Activated CD4-positive, alpha-beta T cell treated with anti-CD3 and anti-CD28 coated beads, Interleukin-2, amount 10 ng/mL, durations not matched to agents 7 days and 5 days (primary cell): ENCODE measurements at regions not wholly inside any gene's neighbourhood (a gene's known extent, or its start where the extent isn't known, plus 50 kb on each side); places are given as distances from the start of the nearest gene placed in this dataset.

Experiments
- CTCF ChIA-PET: fragments of 350-600 bp; sonication (Branson Sonifier 250); formaldehyde crosslinking; loops from one replicate; lab custom pipeline; 2021; ENCODE audit warnings: antibody characterized with exemption; lab: Charles Lee
- POLR2A ChIA-PET: fragments of 350-600 bp; sonication (Branson Sonifier 250); formaldehyde crosslinking; loops from one replicate; lab custom pipeline; 2021; ENCODE audit warnings: antibody characterized with exemption; lab: Charles Lee
- DNase-seq: peaks from one replicate; pipeline ENCODE4 v3.0.0-alpha.2; 2020
- H3K27ac Mint-ChIP-seq: one replicate; pipeline ENCODE4 v1.8.0; 2021; ENCODE audit warnings: mild to moderate bottlenecking, moderate library complexity, mixed read lengths
- H3K27me3 Mint-ChIP-seq: one replicate; pipeline ENCODE4 v1.8.0; 2021; ENCODE audit warnings: mixed read lengths
- H3K36me3 Mint-ChIP-seq: one replicate; pipeline ENCODE4 v1.8.0; 2021; ENCODE audit warnings: low read depth, mixed read lengths
- H3K4me1 Mint-ChIP-seq: one replicate; pipeline ENCODE4 v1.8.0; 2021; ENCODE audit warnings: mixed read lengths
- H3K4me3 Mint-ChIP-seq: one replicate; pipeline ENCODE4 v1.8.0; 2021; ENCODE audit warnings: mild to moderate bottlenecking, moderate library complexity, mixed read lengths
- H3K9me3 Mint-ChIP-seq: one replicate; pipeline ENCODE4 v1.8.0; 2021; ENCODE audit warnings: mixed read lengths

DNA sequence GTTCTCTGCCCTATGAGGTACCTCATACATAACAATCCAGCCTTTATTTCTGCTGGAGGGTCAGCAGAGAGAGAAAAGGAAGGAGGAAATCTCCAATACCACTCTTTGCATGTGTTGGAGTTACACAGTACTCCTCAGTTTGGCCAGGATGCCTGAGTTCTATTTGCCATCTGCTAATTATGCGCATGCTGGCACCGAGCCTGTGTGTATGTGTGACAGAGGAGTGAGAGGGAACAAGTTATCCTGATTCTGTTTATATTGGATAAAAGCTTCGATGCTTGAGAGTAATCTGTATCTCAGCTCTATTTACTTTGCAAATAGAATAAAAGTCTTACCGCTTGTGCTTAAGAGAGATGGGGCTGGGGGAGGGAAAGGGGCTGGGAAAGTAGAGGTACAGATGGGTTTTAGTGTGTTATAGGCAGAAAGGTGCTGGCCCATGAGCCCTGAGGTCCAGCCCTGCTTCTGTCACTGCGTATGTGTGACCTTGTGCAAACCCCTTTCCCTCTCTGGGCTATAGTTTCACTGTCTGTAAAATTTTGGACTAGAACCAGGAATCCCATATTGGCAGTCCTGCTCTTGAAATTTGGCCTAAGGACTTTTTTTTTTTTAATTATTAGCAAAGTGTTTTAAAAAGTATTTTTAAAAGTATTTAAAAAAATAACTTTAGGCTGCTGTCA, 54.5 kb upstream of the PLXNA2 start:
- no peaks in the 10 kb centered on the region for H3K36me3 Mint-ChIP-seq
- H3K4me1 Mint-ChIP-seq: no peaks in the 10 kb centered on the region
- no peaks in the 10 kb centered on the region for H3K9me3 Mint-ChIP-seq
- no peak overlapping the region for H3K4me3 Mint-ChIP-seq
- CTCF ChIA-PET: no interaction called here
- POLR2A ChIA-PET: no interaction called here
- H3K27ac Mint-ChIP-seq: no peak overlapping the region
- peaks cover 10% of the 10 kb centered on the region for H3K27me3 Mint-ChIP-seq
- no peak for DNase-seq

- CTCF ChIA-PET: no interaction called here
- no peaks in the 10 kb centered on the region for H3K36me3 Mint-ChIP-seq
- H3K27ac Mint-ChIP-seq: no peak overlapping the region
- H3K27me3 Mint-ChIP-seq: peaks cover 9% of the 10 kb centered on the region
- POLR2A ChIA-PET: no interaction called here
- H3K4me3 Mint-ChIP-seq: no peak overlapping the region
- no peaks in the 10 kb centered on the region for H3K4me1 Mint-ChIP-seq
- no peaks in the 10 kb centered on the region for H3K9me3 Mint-ChIP-seq
- no peak for DNase-seq
These were observed 56.0 kb upstream of the PLXNA2 start for GRCh38 chr1:208300084-208300770.

GRCh38 chr1:208302699-208303238, 58.6 kb upstream of the PLXNA2 start:
- no peaks in the 10 kb centered on the region for H3K4me1 Mint-ChIP-seq
- no peaks in the 10 kb centered on the region for H3K9me3 Mint-ChIP-seq
- POLR2A ChIA-PET: no interaction called here
- CTCF ChIA-PET: no interaction called here
- H3K27ac Mint-ChIP-seq: no peak overlapping the region
- H3K36me3 Mint-ChIP-seq: no peaks in the 10 kb centered on the region
- peaks cover 7% of the 10 kb centered on the region for H3K27me3 Mint-ChIP-seq
- no peak for DNase-seq
- no peak overlapping the region for H3K4me3 Mint-ChIP-seq

DNA sequence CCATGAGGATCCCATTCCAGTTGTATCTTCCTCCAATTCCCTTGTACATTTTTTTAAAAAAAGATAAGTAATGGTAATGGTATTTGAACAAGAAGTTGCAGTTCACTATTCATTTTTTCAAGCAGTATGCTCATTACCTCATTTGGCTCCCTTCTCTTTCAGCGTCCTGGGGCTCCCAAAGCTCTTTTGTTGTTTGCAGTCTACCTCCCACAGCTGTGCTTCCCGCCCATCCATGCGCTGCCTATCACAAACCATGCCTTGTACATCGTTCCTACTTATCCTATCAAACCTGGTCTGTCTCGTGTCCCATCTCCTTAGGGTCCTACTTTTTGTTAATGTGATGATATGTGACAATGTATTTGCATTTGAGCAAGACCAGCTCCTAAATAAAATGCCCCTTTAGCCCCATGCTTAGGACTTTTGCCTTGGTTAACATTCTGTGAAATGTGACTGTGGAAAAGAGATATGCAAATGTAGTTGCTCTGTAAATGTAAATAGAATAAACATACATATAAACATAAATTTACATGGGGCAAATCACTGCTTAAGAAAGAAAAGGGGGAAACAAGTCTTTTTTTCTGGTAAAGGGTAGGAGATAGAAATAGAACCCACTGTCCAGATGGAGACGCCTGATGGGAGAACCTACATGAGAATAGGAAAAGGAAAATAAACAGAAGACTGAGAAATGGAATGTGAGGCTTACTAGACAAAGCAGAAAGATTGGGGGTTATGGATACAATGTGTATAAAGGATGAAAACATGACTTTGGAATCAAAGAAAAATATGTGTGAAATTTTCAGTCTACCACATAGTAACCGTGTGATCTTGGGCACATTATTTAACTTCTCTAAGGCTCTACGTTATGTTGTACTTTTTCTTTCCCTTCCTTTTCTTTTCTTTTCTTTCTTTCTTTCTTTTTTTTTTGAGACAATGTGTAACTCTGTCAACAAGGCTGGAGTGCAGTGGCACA, 59.8 kb upstream of the PLXNA2 start:
- Mint-ChIP-seq H3K4me3 (no peak overlapping the region), H3K27ac (no peak overlapping the region), H3K27me3 (peaks cover 5% of the 10 kb centered on the region), H3K36me3 (no peaks in the 10 kb centered on the region), H3K4me1 (no peaks in the 10 kb centered on the region), H3K9me3 (no peaks in the 10 kb centered on the region)
- ChIA-PET POLR2A (no interaction called here), CTCF (no interaction called here)
- DNase-seq: no peak

- DNase-seq: no peak
- no peaks in the 10 kb centered on the region for H3K36me3 Mint-ChIP-seq
- CTCF ChIA-PET: no interaction called here
- H3K4me3 Mint-ChIP-seq: no peak overlapping the region
- POLR2A ChIA-PET: no interaction called here
- H3K27ac Mint-ChIP-seq: no peak overlapping the region
- peaks cover 5% of the 10 kb centered on the region for H3K27me3 Mint-ChIP-seq
- H3K4me1 Mint-ChIP-seq: no peaks in the 10 kb centered on the region
- H3K9me3 Mint-ChIP-seq: no peaks in the 10 kb centered on the region
These were observed 64.0 kb upstream of the PLXNA2 start for GRCh38 chr1:208308221-208308620.

- no peaks in the 10 kb centered on the region for H3K9me3 Mint-ChIP-seq
- H3K36me3 Mint-ChIP-seq: no peaks in the 10 kb centered on the region
- H3K4me1 Mint-ChIP-seq: no peaks in the 10 kb centered on the region
- H3K27ac Mint-ChIP-seq: no peak overlapping the region
- ChIA-PET POLR2A (no interaction called here), CTCF (no interaction called here)
- DNase-seq: no peak
- H3K27me3 Mint-ChIP-seq: peaks cover 2% of the 10 kb centered on the region
- no peak overlapping the region for H3K4me3 Mint-ChIP-seq
These were observed 65.6 kb upstream of the PLXNA2 start for GRCh38 chr1:208309771-208310170.

DNA sequence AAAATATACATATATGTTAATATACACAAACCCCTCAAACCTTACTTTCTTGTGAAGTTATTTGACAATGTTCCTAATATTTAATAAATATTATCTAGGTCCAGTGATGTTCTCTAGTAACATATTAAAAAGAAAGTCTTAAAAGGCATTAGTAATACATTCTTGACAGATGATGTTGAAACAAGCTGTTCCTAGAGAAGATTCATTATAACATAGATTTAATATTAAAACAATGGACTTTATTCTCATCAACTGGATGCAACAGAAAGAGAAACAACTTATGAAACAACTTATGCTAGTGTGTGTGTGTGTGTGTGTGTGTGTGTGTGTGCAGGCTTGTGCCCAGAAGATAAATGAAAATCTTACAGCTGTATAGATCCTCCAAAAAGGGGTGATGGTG, 68.5 kb upstream of the PLXNA2 start:
- Mint-ChIP-seq H3K27me3 (peaks cover 7% of the 10 kb centered on the region), H3K9me3 (no peaks in the 10 kb centered on the region), H3K36me3 (no peaks in the 10 kb centered on the region), H3K4me3 (no peak overlapping the region), H3K27ac (no peak overlapping the region), H3K4me1 (no peaks in the 10 kb centered on the region)
- CTCF ChIA-PET: no interaction called here
- POLR2A ChIA-PET: no interaction called here
- no peak for DNase-seq

- Mint-ChIP-seq H3K27me3 (peaks cover 11% of the 10 kb centered on the region), H3K4me1 (no peaks in the 10 kb centered on the region), H3K27ac (no peak overlapping the region), H3K9me3 (no peaks in the 10 kb centered on the region), H3K36me3 (no peaks in the 10 kb centered on the region), H3K4me3 (no peak overlapping the region)
- ChIA-PET CTCF (interaction anchor here (1.4 kb wide), 1 partner anchor 10 kb away, joined by 3 read pairs; no protein-coding TSS in a partner anchor), POLR2A (no interaction called here)
- DNase-seq: no peak
These were observed 70.2 kb upstream of the PLXNA2 start for GRCh38 chr1:208314431-208314830.

DNA sequence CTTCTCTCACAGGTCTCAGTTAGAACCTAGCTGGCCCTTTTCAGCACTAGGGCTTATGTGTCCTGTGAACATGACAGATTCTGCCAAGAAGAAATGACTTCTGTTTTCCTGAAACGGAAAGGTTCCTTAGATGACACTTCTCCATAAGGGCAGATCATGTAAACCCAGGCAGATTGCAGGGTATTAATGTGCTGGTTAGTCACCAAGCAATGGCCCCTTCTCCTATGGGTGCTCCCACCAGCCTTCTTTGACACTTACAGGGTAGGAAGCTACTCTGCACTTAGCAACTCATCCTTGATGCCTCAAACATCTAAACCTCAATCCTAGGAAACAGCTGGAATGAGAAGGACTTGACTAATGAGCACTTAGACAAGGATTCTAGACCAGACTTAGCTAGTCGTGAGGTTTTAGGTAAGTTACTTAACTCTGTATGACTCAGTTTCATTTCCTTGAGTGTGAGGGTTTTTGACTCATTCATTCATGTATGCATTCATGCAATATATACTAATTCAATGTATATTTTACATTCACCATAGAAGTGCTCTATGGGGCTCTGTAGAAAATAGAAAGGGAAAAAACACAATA, 74.1 kb upstream of the PLXNA2 start:
- POLR2A ChIA-PET: no interaction called here
- DNase-seq: no peak
- H3K9me3 Mint-ChIP-seq: no peaks in the 10 kb centered on the region
- H3K27me3 Mint-ChIP-seq: peaks cover 11% of the 10 kb centered on the region
- CTCF ChIA-PET: no interaction called here
- no peak overlapping the region for H3K4me3 Mint-ChIP-seq
- no peaks in the 10 kb centered on the region for H3K36me3 Mint-ChIP-seq
- H3K4me1 Mint-ChIP-seq: no peaks in the 10 kb centered on the region
- no peak overlapping the region for H3K27ac Mint-ChIP-seq

DNA sequence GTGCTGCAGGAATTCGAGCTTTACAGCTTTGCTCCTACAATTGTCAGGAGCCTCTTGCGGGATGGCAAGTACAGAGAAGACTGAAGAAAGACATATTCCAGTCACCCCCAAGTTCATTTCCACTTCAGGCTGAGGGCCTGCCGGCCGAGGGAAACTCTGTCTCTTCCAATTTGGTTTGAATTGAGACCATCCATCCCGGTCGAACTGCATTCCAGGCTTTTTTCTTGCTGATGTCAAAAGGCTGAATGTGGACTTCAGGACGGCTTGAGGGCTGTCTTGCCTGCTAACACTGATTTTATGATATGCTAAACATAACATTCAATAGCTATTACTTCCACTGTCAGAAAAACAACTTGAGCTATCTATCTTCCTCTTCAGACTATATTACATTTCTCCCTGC, 79.8 kb upstream of the PLXNA2 start:
- Mint-ChIP-seq H3K36me3 (no peaks in the 10 kb centered on the region), H3K4me3 (no peak overlapping the region), H3K27me3 (peaks cover 8% of the 10 kb centered on the region), H3K9me3 (no peaks in the 10 kb centered on the region), H3K4me1 (no peaks in the 10 kb centered on the region), H3K27ac (no peak overlapping the region)
- ChIA-PET POLR2A (no interaction called here), CTCF (interaction anchor here (1.3 kb wide), 1 partner anchor 9 kb away, joined by 3 read pairs; no protein-coding TSS in a partner anchor)
- no peak for DNase-seq

GRCh38 chr1:208326033-208326432, 81.8 kb upstream of the PLXNA2 start:
- Mint-ChIP-seq H3K4me3 (no peak overlapping the region), H3K27me3 (peaks cover 11% of the 10 kb centered on the region), H3K9me3 (no peaks in the 10 kb centered on the region), H3K4me1 (no peaks in the 10 kb centered on the region), H3K36me3 (no peaks in the 10 kb centered on the region), H3K27ac (no peak overlapping the region)
- CTCF ChIA-PET: no interaction called here
- POLR2A ChIA-PET: no interaction called here
- no peak for DNase-seq

DNA sequence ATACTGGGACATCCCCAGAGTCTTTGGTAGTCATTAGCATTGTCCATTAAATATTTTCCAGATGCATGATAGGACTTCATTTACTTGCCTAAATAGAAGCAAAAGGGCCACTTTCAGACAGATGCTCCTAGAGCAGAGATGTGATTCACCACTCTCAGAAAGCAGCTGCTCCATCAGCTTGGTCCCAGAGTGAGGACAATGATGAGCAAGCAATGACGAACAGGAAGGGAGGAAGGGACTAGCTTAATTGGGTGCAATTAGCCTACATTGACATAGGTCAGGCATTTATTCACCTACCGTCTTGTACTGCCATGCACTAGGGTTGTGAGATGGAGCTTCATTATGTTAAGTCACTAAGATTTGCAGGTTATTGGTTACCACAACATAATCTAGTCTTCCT, 85.1 kb upstream of the PLXNA2 start:
- H3K4me1 Mint-ChIP-seq: no peaks in the 10 kb centered on the region
- peaks cover 16% of the 10 kb centered on the region for H3K27me3 Mint-ChIP-seq
- ChIA-PET POLR2A (no interaction called here), CTCF (no interaction called here)
- no peaks in the 10 kb centered on the region for H3K9me3 Mint-ChIP-seq
- no peak overlapping the region for H3K27ac Mint-ChIP-seq
- H3K36me3 Mint-ChIP-seq: no peaks in the 10 kb centered on the region
- H3K4me3 Mint-ChIP-seq: no peak overlapping the region
- no peak for DNase-seq
